Upper lobe of left lung (tissue), 4 donors: ENCODE measurements at regions not wholly inside any gene's neighbourhood (a gene's known extent, or its start where the extent isn't known, plus 50 kb on each side); places are given as distances from the start of the nearest gene placed in this dataset.

Source experiments
- POLR2A ChIP-seq, 4 donors: fragments of 450-650 bp; IDR thresholded peaks; one replicate each; pipeline ENCODE4 v1.5.1; 2016 to 2017; ENCODE audit warnings: antibody characterized with exemption in 4 of 4, mild to moderate bottlenecking in 2 of 4
- POLR2AphosphoS5 ChIP-seq, 2 donors: sonication (generic); formaldehyde crosslinking; IDR thresholded peaks; one replicate each; pipeline ENCODE4 v1.5.1; 2017; ENCODE audit warnings: antibody characterized with exemption in 2 of 2
- TF ChIP-seq, protein P1 (sequence below), 6 experiments: fragments of 450-650 bp in 4 of 6; fragments of 200-600 bp in 2 of 6; sonication (generic) in 2 of 6; IDR thresholded peaks; one replicate each; pipeline ENCODE4 v1.5.1; 2016 to 2019; ENCODE audit warnings: antibody characterized with exemption in 6 of 6

DNA sequence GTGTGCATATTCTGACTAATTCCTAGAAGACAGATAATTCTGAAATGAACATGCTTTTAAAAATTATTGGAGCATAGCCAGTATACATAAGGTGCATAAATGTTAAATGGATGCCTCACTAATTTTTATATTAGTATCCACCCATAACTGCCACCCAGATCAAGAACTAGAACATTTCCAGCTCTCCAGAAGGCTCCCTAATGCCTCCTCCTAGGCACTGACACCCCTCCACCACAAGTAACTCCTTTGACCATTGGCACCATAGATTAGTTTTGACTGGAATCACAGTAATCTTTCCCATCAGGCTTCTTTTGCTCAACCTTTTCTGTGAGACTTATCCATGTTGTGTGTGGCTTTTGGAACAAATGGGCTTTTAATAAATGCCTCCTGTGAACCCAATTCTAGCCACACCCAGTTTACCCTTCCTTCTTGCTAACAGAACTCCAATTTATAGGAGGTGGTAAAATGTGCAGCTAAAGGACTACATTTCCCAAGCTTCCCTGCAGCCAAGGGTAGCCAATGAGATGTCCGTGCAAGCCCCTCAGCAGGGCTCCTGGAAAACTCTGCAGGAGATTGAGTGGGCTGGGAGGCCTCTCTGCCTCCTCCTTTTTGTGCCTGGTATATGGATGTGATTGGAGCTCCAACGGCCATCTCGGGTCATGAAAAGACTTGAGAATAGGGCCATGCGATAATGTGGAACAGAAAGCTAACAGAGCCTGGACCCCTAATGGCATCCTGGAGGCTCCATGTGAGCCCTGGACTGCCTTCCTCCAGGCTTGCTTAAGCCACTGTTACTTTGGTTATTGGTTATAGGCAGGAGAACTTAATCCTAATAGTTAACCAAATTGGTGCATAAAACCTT lies 322.6 kb upstream of the TLE3 start:
- TF ChIP-seq, protein P1, sequence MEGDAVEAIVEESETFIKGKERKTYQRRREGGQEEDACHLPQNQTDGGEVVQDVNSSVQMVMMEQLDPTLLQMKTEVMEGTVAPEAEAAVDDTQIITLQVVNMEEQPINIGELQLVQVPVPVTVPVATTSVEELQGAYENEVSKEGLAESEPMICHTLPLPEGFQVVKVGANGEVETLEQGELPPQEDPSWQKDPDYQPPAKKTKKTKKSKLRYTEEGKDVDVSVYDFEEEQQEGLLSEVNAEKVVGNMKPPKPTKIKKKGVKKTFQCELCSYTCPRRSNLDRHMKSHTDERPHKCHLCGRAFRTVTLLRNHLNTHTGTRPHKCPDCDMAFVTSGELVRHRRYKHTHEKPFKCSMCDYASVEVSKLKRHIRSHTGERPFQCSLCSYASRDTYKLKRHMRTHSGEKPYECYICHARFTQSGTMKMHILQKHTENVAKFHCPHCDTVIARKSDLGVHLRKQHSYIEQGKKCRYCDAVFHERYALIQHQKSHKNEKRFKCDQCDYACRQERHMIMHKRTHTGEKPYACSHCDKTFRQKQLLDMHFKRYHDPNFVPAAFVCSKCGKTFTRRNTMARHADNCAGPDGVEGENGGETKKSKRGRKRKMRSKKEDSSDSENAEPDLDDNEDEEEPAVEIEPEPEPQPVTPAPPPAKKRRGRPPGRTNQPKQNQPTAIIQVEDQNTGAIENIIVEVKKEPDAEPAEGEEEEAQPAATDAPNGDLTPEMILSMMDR (IDR thresholded peaks at IDR 0.05), result no peak
- no peak for TF ChIP-seq POLR2AphosphoS5 (IDR thresholded peaks at IDR 0.05)
- TF ChIP-seq POLR2A (IDR thresholded peaks at IDR 0.05), result no peak
